NCI-H748 (cell line): ENCODE measurements at regions not wholly inside any gene's neighbourhood (a gene's known extent, or its start where the extent isn't known, plus 50 kb on each side); places are given as distances from the start of the nearest gene placed in this dataset.
A peak's percentile ranks its signal among the peaks of the same experiment; 100 is the strongest.
"Not testable (repeated sequence)": the region's sequence is repeated elsewhere in the genome, so short reads cannot be mapped to it uniquely, and the experiment has no call there.

ENCODE experiments used
- DNase-seq: peaks from one replicate; lab custom pipeline; 2025; ENCODE audit not compliant: unreplicated experiment; lab: John Stamatoyannopoulos, UW

DNA sequence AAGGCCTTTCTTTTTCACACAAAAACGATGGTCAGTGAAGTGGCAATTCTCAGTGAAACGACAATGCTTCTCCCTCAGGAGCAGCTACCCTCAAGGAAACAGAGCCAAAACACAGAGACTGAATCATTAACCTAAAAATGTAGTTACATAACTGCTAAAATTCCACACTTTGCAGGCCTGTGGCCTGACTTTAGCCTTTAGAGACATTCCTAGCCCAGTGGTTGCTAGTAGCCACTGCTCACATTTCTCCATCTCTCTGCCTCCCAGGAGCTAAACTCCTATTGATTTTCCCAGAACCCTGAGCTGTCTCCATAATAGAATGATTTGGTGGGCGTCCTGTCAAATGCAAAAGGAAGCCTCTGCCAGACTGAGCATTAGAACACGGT, 630.1 kb upstream of the KCNMB2 start:
- DNase-seq, result no peak

DNA sequence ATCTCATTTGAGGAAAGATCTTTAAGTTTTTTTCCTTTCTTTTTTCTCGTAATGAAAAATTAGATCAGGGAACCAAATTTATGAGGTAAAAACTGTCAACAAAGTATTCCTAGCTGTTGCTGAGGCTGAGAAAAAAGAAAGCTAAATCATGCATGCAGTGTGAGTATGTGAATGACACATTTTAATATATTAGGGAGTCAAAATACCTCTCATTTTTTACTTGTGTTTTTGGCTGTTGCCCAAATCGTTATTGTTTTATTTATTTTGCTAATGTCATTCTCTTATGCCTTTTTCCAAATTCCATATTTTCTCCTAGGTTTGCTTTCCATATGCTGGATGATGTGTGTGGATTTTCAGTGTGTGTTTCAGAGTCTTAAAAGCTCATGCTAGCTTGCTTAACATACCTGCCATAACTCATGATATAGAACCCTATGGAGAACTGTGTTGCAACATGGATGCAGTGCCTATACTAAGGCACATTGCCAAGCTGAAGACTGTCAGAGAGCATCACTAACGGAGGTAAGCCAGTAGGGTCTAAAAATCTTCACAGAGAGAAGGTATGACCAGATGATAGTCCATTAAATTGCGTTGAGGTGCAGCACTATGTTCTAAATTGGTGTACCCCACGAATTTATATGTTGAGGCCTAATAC, 629.5 kb upstream of the KCNMB2 start:
- no peak for DNase-seq

DNA sequence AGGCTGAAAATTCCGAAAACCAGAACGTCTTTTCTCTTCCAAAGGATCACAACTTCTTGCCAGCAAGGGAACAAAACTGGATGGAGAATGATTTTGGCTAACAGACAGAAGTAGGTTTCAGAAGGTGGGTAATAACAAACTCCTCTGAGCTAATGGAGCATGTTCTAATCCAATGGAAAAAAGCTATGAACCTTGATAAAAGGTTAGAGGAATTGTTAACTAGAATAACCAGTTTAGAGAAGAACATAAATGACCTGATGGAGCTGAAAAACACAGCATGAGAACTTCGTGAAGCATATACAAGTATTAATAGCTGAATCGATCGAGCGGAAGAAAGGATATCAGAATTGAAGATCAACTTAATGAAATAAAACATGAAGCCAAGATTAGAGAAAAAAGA, 626.7 kb upstream of the KCNMB2 start:
- DNase-seq, result not testable (repeated sequence)

DNA sequence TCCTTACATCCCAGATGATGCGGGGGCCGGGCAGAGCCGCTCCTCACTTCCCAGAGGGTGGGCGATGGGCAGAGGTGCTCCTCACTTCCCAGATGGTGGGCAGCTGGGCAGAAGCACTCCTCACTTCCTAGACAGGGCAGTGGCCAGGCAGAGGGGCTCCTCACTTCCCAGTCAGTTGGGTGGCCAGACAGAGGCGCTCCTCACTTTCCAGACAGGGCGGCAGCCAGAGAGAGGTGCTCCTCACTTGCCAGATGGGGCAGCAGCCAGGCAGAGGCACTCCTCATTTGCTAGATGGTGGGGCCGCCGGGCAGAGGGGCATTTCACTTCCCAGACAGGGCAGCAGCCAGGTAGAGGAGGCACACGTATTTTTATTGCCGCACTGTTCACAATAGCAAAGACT, 622.0 kb upstream of the KCNMB2 start:
- DNase-seq, result no peak

DNA sequence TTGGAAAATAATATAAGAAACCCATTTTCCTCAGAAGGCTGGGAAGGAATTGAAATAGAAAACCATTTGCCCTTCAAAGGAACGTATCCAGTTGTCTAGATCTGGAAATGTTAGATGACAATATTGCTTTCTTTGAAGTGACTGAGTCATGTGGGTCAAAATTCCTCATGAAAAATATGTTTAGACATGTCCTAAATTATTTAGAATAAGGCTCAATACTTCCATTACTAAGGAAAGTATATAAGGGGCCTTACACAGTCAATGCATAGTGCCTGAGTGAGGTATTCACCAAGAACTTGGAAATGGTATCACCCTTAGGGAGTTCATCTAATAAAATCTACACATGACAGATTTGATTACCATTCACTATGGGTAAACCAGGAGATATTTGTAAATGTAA, 619.8 kb upstream of the KCNMB2 start:
- no peak for DNase-seq

DNA sequence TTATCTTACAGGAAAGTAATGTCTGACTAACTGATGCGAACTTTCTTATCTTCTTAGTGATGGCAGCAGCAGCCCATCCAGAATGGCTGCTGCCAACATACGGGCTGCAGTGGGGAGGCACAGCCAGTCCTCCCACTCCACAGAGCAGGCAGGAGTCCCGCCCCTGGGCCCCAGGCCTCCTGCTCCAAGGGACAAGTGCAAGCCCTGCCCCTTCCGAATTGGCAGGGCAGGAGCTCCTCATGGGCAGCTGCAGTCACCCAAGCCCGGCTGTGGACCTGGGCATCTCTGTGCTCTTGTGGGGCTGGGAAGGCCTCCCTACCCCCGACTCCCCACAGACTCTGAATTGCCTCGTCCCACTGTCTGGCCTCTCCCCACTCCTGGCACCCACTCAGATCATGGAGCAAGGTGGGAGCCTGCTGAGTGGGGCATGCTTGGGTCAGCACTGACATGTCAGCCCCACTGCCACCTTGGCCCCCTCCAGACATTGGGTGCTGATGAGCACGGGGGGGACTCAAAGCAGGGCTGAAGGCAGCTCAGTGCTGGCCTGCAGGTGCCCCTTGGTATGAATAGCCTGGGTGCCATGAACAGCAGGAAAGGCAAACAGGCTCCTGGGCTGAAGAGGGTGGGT, 618.9 kb upstream of the KCNMB2 start:
- DNase-seq, result no peak

DNA sequence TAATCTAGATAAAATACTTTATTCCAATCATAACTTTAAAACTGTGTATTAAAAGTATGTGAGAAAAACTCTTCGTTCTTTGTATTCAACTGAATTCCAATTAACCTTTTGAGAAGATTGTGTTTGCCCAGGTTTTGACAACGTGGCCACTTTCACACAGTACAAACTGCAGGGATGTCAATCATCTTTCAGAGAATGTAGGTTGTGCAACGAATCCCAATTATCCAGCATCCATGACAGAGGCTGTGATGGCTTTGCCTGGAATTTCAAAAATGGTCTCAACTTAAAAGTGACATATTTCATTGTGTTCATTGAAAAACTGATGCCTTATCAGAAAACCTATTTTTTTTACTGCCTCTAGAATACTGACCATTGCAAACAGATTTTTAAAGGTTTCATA, 615.1 kb upstream of the KCNMB2 start:
- DNase-seq, result no peak

DNA sequence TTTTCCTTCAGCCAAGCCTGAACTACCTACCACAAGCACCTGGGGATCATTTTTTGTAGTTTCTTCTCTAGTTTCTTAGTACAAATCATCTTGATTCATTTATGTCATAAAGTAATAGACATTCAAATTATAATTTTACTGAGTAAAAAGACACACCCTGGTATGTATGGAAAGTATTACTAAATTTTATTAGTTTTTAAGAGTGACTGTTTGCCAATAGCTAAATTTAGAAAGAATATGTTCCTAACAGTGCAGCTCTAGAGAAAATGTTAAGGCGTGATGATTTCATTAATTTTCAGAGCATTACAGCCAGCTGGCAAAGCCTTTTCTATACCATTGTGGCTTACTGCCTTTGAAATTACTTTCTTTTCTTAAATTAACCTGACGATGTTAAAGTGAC, 612.0 kb upstream of the KCNMB2 start:
- DNase-seq, result no peak

DNA sequence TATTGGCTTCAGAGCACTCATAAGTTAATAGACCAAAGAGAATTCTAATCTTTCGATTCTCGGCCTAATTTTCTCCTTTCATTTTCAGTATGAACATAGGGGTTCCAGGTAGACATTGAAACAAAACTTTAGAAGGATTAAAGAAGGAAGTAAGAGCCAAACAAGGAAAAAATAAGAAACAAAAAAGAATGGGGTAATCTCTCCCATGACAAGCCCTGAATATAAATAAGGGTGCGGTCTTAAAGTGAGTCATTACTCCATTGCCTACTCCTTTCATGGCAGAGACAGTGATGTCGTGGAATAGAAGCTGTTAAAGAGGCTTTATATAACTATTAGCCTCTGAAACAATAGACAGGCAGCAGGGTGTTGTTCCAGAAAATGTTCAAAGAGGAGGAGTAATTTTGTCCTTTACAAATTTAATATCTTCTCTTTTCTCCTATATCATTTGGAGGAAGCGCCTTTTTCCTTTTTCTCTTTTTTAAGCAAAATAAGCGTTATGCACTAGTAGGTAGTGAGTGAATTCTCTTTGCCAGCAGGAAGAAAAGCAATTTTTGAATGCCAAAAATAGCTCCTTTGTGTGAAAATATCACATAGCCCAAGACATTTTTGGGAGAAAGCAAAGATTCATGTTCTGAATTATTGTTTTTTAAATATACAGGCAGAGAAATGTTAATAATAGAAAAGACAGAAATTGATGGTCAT, 607.9 kb upstream of the KCNMB2 start:
- peak; percentile 70 for DNase-seq

DNA sequence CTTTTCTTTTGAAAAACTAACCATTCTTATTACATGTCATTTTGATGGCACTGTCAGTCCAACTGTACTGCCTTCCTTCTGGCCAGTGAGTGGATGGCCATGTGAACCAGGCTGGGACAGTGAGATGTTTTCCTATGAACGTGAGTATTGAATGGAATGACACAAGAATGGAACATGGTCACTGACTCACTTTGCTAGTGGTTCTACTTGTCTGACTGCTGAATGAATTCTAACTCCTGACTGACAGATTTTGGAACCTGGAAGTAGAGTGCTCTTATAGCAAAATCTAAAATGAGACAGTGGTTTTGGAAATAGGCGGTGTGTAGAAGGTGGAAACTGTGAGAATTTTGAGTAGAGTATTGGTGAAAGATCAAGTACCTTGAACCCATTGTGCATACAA, 606.9 kb upstream of the KCNMB2 start:
- DNase-seq, result no peak

DNA sequence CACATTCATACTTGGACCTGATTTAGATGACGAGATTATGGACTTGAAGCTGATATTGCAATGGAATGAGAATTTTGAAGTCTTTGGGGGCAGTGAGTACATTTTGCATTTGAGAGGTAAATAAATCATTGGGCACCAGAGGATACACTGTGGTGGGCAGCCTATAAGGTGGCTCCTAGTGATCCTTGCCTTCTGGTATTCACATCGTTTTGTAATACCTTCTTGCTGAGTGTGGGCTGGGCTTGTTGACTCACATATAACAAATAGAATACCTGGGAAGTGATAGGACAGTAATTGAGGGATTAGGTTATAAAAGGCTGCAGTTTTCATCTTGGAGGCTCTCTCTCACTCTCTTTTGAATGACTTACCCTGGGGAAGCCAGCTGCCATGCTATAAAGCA, 605.5 kb upstream of the KCNMB2 start:
- DNase-seq, result no peak

DNA sequence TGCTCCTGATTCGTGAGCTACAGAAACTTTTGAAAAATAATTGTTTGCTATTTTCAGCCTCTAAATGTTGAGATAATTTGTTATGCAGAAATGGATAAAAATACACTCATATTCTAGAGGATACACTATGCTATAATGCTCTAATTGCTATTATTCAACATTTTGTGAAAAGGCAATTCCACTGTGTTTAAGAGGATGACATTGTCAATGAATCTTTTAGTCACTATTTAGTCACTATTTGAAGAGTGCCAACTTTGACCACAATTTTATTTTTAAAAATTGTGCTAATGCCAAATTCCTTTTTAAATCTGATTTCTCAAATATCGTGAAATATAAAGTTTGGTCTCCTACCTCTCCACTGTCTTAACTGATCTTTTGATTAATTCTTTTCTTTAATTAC, 604.9 kb upstream of the KCNMB2 start:
- no peak for DNase-seq

DNA sequence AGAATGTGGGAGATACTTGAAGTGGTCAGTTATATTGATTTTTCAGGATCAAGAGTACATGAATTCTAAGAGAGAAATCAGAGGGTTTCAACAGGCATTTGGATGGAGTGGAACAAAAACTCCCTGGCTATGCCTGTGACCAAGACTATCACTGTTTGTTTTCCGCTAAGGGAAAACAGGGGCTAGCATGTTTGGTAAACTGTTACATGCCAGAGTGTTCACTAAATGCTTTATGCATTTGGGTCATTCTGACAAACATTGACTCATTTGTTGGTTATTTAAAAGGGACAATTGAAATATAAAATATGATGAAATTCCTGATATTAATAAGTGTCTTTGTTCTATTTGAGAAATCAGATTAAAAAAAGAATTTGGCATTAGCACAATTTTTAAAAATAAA, 603.9 kb upstream of the KCNMB2 start:
- no peak for DNase-seq

DNA sequence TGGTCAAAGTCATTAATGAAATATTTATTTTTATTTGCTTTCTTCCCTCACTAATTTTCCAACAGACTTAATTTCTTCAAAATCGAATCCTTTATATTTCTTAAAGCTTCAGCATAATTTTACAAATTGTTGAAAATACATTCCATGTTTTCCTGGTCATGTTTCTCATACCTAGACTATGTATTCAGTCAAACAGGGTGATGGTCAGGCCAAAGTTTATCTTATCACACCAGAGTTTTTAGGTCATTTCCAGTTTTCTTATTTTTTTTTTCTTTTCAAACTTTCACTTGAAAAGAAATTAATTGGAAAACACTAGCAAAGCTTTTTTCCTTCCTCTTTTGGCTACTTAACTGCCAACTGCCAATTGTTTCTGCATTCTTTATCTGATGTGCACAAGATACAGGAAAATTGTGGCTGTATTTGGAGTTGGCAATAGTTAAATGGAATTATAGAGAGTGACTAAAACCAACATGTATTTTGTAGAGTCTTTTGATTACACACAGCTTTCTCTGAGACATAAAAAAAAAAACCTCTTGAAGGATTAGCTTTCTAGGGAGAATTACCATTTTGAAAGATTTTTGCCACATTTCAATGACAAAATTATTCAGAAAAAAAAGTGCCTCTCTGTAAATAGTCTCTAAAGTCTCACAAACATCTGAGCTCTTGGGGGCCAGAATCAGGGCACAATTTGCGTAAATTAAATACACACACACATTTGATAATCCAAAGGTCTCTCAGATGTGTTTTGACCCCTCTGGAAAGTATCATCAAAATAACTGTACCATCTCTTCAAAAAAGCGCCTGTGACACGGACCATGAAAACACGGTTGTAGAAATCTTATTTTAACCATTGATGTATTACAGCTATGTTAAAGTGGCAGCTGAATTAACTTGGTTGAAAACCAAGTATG, 603.2 kb upstream of the KCNMB2 start:
- no peak for DNase-seq

DNA sequence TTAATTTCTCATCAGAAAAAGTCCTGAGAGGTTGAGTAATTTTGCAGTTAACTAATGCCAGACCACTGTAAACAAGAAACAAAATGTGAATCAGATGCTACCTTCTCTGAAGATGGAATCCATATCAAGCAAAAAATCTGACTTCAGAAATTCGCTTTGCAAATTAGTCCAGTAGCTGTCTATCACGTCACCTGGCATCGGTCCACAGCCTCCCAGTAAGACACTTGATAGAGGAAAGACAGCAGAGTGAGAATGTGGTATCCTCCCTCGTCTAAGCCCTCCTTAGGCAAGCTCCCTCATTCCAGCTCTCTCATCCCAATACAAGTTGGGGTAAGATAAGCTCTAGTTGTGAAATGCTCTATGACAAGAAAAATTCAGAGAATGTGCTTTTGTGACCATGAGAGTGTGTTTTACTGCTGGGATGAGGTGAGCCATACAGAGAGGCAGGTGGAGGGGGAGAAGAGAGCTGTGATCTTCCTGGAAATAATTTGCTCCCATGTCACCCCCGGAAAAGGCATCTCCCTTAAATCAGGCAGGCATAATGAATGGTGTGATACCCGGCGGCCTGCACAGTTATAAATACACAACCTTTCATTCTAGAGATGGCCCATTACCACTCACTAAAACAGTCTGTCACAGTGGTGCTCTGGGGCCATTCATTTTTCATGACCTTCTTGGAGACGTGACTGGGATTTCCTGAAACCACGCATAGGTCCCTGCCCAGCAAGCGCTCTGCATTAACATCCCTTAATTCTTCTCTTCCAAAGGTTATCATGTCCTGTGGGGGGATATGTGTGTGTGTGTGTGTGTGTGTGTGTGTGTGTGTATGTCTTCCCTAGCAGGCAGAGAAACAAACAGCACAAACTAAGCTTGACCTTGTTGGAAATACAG, 602.0 kb upstream of the KCNMB2 start:
- DNase-seq, result no peak

DNA sequence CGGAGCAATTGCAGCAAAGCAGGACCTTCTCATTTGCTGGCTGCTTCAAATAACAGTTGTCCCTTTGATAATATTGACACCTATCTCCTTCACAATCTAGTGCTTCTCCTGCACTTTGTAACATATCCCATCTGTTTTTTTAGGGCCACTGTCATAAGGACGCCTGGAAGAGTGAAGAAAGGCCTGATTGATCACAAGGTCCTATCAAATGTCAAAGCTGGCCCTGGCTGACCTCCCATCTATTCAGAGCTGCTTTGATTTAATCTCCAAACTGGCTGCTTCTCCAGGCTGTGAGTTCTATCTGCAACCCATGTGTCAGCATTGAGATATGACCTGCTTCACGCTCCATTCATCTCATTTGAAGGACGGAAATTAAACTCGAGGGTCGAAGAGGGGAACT, 601.2 kb upstream of the KCNMB2 start:
- no peak for DNase-seq

DNA sequence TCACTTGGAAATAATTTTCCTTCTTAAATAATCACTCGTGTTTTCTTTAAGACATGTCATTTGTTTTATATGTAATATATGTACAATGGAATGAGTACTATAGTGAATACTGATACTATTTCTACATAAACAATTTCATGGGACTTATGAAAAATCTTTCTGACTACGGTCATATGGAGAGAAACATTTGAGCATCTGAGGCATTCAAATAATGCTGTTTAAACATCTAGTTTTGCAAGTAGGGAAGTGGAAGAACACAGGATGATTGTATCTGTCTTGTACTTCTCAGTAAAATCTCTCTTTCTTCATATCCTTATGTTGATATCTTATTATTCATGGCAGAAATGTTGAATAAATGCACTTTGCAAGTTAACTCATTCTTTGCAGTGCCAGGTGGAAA, 599.5 kb upstream of the KCNMB2 start:
- DNase-seq, result no peak

DNA sequence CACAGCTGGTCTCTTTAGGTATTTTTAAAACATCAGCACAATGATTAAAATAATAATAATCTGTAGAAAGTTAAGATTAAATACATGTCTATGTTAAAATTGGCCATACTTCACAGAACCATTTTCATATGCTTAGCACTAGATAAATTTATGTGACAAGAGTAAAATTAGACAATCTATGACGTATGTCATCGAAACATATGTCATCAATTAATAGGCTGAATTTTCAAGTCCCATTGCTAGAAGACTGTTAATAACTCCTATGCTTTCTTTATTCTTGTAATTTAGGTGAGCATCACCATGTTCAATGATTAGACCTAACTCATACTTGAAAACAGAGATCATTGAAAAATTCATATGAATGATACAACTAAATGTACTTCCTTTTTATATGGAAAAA, 593.3 kb upstream of the KCNMB2 start:
- no peak for DNase-seq

DNA sequence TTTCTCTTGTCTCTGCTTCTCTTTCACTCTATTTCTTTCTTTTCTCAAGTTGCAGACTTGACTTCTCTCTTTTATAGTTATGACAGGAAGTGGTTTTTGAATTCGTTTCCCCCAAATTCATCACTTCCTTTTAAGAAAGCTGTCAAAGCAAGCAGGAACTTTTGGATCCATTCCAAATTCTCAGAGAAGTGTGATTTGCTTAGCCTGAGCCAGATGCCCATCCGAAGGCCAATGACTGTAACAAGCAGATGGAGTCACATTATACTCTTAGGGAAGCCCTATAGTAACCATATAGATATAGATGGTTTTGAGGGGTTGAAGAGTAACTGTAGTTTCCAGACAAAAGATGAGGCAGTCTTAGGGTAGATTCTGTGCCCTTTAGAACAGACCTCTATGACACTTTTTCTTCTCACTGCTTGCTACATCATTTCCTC, 592.0 kb upstream of the KCNMB2 start:
- no peak for DNase-seq

DNA sequence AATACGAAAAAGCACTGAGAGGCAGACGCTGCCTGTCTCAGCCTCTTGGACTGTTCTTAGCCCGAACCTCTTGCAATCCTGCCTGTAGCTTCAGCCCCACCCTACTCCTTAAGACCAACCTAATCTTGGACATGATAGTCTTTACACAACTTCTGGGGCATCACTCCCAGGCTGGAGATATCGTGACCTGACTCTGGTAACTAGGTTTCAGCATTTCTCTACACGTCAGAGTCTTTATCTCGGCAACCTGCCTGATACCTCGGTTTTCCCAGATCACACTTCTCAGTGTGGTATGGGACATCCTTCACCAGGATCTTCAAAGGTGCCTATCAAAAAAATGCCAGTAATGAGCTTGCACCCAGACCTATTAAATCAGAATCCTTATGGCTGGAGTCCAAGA, 590.2 kb upstream of the KCNMB2 start:
- DNase-seq, result no peak

DNA sequence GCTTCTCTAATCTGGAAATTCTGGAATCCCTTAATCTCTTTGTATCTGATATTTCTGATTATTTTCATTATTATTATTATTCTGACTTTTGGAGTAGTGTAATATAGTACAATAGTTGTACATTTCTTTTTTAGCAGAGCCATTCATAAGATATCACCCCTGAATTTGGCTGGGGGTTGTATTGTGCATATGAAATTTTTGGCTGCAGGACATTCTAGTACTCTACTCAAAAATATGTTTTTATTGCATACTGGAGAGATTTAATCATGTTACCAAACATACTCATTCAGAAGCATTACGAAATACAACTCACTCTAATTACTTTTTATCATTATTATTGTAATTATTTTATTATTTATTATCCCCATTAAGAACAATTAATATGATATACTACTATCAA, 589.7 kb upstream of the KCNMB2 start:
- DNase-seq, result no peak
